ENCODE measurements at regions not wholly inside any gene's neighbourhood (a gene's known extent, or its start where the extent isn't known, plus 50 kb on each side); places are given as distances from the start of the nearest gene placed in this dataset.

DNA sequence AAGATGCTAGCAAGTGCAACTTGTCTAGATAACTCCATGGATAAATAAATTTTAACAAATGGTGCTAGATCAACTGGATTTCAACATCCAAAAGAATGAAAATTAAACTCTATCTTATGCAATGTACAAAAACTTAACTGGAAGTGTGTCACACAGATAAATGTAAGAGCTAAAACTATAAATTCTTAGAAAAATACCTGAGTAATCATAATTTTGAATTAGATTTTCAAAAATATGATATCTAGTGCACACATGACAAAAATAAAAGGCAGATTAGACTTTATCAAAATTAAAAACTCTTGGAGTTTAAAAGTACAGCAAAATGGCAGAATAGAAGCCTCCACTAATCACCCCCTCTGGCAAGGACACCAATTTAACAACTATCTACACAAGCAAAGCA lies 1791.2 kb upstream of the CDH6 start:
- TF ChIP-seq, protein P1, sequence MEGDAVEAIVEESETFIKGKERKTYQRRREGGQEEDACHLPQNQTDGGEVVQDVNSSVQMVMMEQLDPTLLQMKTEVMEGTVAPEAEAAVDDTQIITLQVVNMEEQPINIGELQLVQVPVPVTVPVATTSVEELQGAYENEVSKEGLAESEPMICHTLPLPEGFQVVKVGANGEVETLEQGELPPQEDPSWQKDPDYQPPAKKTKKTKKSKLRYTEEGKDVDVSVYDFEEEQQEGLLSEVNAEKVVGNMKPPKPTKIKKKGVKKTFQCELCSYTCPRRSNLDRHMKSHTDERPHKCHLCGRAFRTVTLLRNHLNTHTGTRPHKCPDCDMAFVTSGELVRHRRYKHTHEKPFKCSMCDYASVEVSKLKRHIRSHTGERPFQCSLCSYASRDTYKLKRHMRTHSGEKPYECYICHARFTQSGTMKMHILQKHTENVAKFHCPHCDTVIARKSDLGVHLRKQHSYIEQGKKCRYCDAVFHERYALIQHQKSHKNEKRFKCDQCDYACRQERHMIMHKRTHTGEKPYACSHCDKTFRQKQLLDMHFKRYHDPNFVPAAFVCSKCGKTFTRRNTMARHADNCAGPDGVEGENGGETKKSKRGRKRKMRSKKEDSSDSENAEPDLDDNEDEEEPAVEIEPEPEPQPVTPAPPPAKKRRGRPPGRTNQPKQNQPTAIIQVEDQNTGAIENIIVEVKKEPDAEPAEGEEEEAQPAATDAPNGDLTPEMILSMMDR (IDR thresholded peaks at IDR 0.05; ENCODE audit: insufficient read depth, low read length): no peak
- TF ChIP-seq GABPA (IDR thresholded peaks at IDR 0.05; ENCODE audit: low read depth) (no peak), SPI1 (IDR thresholded peaks at IDR 0.05; ENCODE audit: borderline replicate concordance, low read depth) (no peak), POLR2AphosphoS5 (IDR thresholded peaks at IDR 0.05; ENCODE audit: low read depth) (no peak)
- TF ChIP-seq, protein P2, sequence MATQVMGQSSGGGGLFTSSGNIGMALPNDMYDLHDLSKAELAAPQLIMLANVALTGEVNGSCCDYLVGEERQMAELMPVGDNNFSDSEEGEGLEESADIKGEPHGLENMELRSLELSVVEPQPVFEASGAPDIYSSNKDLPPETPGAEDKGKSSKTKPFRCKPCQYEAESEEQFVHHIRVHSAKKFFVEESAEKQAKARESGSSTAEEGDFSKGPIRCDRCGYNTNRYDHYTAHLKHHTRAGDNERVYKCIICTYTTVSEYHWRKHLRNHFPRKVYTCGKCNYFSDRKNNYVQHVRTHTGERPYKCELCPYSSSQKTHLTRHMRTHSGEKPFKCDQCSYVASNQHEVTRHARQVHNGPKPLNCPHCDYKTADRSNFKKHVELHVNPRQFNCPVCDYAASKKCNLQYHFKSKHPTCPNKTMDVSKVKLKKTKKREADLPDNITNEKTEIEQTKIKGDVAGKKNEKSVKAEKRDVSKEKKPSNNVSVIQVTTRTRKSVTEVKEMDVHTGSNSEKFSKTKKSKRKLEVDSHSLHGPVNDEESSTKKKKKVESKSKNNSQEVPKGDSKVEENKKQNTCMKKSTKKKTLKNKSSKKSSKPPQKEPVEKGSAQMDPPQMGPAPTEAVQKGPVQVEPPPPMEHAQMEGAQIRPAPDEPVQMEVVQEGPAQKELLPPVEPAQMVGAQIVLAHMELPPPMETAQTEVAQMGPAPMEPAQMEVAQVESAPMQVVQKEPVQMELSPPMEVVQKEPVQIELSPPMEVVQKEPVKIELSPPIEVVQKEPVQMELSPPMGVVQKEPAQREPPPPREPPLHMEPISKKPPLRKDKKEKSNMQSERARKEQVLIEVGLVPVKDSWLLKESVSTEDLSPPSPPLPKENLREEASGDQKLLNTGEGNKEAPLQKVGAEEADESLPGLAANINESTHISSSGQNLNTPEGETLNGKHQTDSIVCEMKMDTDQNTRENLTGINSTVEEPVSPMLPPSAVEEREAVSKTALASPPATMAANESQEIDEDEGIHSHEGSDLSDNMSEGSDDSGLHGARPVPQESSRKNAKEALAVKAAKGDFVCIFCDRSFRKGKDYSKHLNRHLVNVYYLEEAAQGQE (IDR thresholded peaks at IDR 0.05; ENCODE audit: insufficient replicate concordance, low read depth): no peak
- Histone ChIP-seq H3K27me3 (ENCODE audit: insufficient read depth, poor library complexity, severe bottlenecking) (no peaks in the 10 kb centered on the region), H3K27ac (replicated peaks) (no peak overlapping the region), H3K4me3 (replicated peaks; ENCODE audit: insufficient read depth, low read length) (no peak overlapping the region)
- no peak for DNase-seq (ENCODE audit: low read depth in 1 of 2, low spot score in 1 of 2)

DNA sequence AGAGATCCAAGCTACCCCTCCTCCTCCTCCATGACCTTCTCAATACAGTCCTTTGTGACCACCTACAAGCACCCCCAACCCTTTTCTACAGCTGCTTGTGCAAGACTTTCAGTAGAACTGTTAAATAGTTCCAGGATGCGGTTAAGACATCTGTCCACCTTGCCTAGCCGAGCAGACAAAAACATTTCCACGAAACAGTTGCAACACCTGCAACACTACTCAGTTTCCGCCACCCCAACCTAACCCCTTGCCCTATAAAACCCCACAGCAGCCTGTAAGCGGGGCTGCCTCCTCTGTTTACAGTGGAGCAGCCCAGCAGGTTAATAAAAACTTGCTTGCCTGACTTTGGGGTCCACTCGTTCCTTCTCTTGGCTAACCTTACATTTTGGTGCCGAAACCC lies 1803.5 kb upstream of the CDH6 start:
- TF ChIP-seq POLR2AphosphoS5 (IDR thresholded peaks at IDR 0.05; ENCODE audit: low read depth) (no peak), GABPA (IDR thresholded peaks at IDR 0.05; ENCODE audit: low read depth) (no peak), SPI1 (IDR thresholded peaks at IDR 0.05; ENCODE audit: borderline replicate concordance, low read depth) (no peak)
- TF ChIP-seq, protein P1 (IDR thresholded peaks at IDR 0.05; ENCODE audit: insufficient read depth, low read length): no peak
- TF ChIP-seq, protein P2 (IDR thresholded peaks at IDR 0.05; ENCODE audit: insufficient replicate concordance, low read depth): no peak
- H3K27ac ChIP-seq (replicated peaks): no peak overlapping the region

DNA sequence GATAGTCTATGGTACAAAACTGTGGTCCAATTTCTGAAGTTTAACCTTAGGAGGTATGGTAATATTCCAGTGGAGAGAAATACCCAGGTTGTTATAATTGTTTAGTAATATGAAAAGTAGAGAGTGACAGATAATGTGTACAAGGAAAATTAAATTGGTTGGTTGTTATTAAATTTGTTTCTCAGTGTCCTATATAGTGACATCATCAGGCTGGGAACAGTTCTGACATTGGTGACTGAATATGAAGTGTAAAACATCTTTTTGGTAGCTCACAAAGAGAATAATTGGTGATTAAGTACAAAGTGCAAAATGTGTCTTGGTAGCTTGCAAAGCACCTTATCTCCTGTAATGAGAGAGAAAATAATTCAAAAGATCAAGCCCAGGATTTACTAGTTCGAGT lies 1806.1 kb upstream of the CDH6 start:
- TF ChIP-seq SPI1 (IDR thresholded peaks at IDR 0.05; ENCODE audit: borderline replicate concordance, low read depth): no peak
- no peak for DNase-seq (ENCODE audit: low read depth in 1 of 2, low spot score in 1 of 2)
- H3K27me3 ChIP-seq (ENCODE audit: insufficient read depth, poor library complexity, severe bottlenecking): no peaks in the 10 kb centered on the region
- no peak overlapping the region for H3K4me3 ChIP-seq (replicated peaks; ENCODE audit: insufficient read depth, low read length)
- no peak overlapping the region for H3K27ac ChIP-seq (replicated peaks)

More for the DNA sequence above, 1803.5 kb upstream of the CDH6 start:
- H3K4me3 ChIP-seq (replicated peaks; ENCODE audit: insufficient read depth, low read length): no peak overlapping the region
- DNase-seq (ENCODE audit: low read depth in 1 of 2, low spot score in 1 of 2): no peak
- H3K27me3 ChIP-seq (ENCODE audit: insufficient read depth, poor library complexity, severe bottlenecking): no peaks in the 10 kb centered on the region

DNA sequence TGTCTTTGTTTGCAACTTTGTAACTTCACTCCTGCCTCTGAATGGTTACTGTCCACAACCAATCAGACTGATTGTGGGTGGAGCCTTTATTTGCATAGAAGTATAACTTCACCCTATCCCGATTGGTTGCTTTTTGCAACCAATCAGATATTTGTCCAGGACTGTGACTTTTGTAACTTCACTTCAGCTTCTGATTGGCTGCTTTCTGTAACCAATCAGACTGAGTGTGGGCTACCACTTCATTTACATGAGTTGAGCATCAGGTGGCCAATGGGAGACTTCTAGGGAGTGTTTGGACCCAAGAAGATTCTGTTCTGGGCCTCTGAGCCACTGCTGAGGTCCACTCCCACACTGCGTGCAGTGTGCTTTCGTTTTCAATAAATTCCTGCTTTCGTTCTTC lies 1810.7 kb upstream of the CDH6 start:
- Histone ChIP-seq H3K27ac (replicated peaks) (no peak overlapping the region), H3K4me3 (replicated peaks; ENCODE audit: insufficient read depth, low read length) (no peak overlapping the region), H3K27me3 (ENCODE audit: insufficient read depth, poor library complexity, severe bottlenecking) (no peaks in the 10 kb centered on the region)
- no peak for DNase-seq (ENCODE audit: low read depth in 1 of 2, low spot score in 1 of 2)
- TF ChIP-seq, protein P2 (IDR thresholded peaks at IDR 0.05; ENCODE audit: insufficient replicate concordance, low read depth): no peak
- TF ChIP-seq SPI1 (IDR thresholded peaks at IDR 0.05; ENCODE audit: borderline replicate concordance, low read depth): no peak
- no peak for TF ChIP-seq GABPA (IDR thresholded peaks at IDR 0.05; ENCODE audit: low read depth)
- TF ChIP-seq, protein P1 (IDR thresholded peaks at IDR 0.05; ENCODE audit: insufficient read depth, low read length): no peak
- TF ChIP-seq POLR2AphosphoS5 (IDR thresholded peaks at IDR 0.05; ENCODE audit: low read depth): no peak

Measured in HL-60 (cell line).